H1 (cell line): ENCODE measurements at regions not wholly inside any gene's neighbourhood (a gene's known extent, or its start where the extent isn't known, plus 50 kb on each side); places are given as distances from the start of the nearest gene placed in this dataset.

Experiments used
- CTCF ChIA-PET: fragments of 300-600 bp; sonication (Branson Sonifier 250); formaldehyde crosslinking; loops from one replicate; lab custom pipeline; 2021; ENCODE audit not compliant: partially characterized antibody; lab: Charles Lee
- POLR2A ChIA-PET: fragments of 300-600 bp; sonication (Branson Sonifier 250); formaldehyde crosslinking; loops from one replicate; lab custom pipeline; 2021; ENCODE audit warnings: inconsistent platforms; ENCODE audit not compliant: partially characterized antibody; lab: Charles Lee
- DNase-seq, 2 experiments: peaks; one replicate each; pipeline versions ENCODE4 v3.0.0 to v3.0.0-alpha.2; 2010 to 2022; ENCODE audit warnings: low spot score in 2 of 2, low read depth in 1 of 2, mixed read lengths in 1 of 2
- FAIRE-seq: peaks from 2 replicates; lab custom pipeline; 2011; peaks lifted over from hg19 to GRCh38; lab: Jason Lieb, UNC
- H2AFZ ChIP-seq: 2 replicates; pipeline ENCODE4 v1.8.1; 2012; ENCODE audit warnings: low read length, inconsistent platforms
- H2AK5ac ChIP-seq: 2 replicates; pipeline ENCODE4 v1.6.1; 2013; ENCODE audit warnings: low read depth, low read length
- H2BK120ac ChIP-seq: replicated peaks from 2 replicates; pipeline ENCODE3; 2013; ENCODE audit warnings: low read depth, low read length, inconsistent platforms
- H2BK12ac ChIP-seq: 2 replicates; pipeline ENCODE4 v1.6.1; 2013; ENCODE audit warnings: low read depth, low read length
- H2BK15ac ChIP-seq: 2 replicates; pipeline ENCODE4 v1.6.1; 2013; ENCODE audit warnings: low read length
- H2BK20ac ChIP-seq: 2 replicates; pipeline ENCODE4 v1.6.1; 2013; ENCODE audit warnings: low read length
- H2BK5ac ChIP-seq: 2 replicates; pipeline ENCODE4 v1.6.1; 2013; ENCODE audit warnings: low read depth, low read length
- H3K14ac ChIP-seq: 2 replicates; pipeline ENCODE4 v1.6.1; 2013; ENCODE audit warnings: inconsistent platforms; ENCODE audit not compliant: insufficient read length
- H3K18ac ChIP-seq: 2 replicates; pipeline ENCODE4 v1.6.1; 2013; ENCODE audit warnings: low read length; ENCODE audit errors: extremely low read depth
- H3K23ac ChIP-seq: 2 replicates; pipeline ENCODE4 v1.6.1; 2013; ENCODE audit warnings: inconsistent platforms; ENCODE audit not compliant: insufficient read length
- H3K23me2 ChIP-seq: 2 replicates; pipeline ENCODE4 v1.6.1; 2013; ENCODE audit warnings: low read depth, low read length
- H3K27ac ChIP-seq: 2 replicates; pipeline ENCODE4 v1.6.1; 2011; ENCODE audit warnings: low read depth, low read length, inconsistent platforms
- H3K27me3 ChIP-seq, 4 experiments: replicated peaks in 1 of 4; 1 replicate in 1 of 4; 2 replicates in 3 of 4; pipeline versions ENCODE4 v1.6.1 to v1.8.1; 2011 to 2013; ENCODE audit warnings: low read length in 3 of 4, mild to moderate bottlenecking in 3 of 4, inconsistent platforms in 2 of 4, mixed read lengths in 2 of 4, moderate library complexity in 1 of 4; ENCODE audit not compliant: control insufficient read depth in 3 of 4, insufficient read depth in 3 of 4; ENCODE audit errors: extremely low read depth in 1 of 4
- H3K36me3 ChIP-seq, 4 experiments: 2 replicates each; pipeline versions ENCODE4 v1.6.1 to v1.8.1; 2011 to 2013; ENCODE audit warnings: mild to moderate bottlenecking in 4 of 4, low read length in 3 of 4, moderate library complexity in 2 of 4, control low read depth in 1 of 4, inconsistent platforms in 1 of 4; ENCODE audit not compliant: insufficient read depth in 4 of 4, control insufficient read depth in 2 of 4
- H3K4ac ChIP-seq: replicated peaks from 2 replicates; pipeline ENCODE3; 2013; ENCODE audit warnings: low read length, low read depth, mixed read lengths, inconsistent platforms; ENCODE audit not compliant: insufficient read length
- H3K4me1 ChIP-seq, 4 experiments: replicated peaks in 1 of 4; 1 replicate in 1 of 4; 2 replicates in 3 of 4; pipeline versions ENCODE4 v1.6.1 to v1.8.1; 2011 to 2013; ENCODE audit warnings: low read length in 3 of 4, inconsistent platforms in 2 of 4, mixed read lengths in 1 of 4; ENCODE audit not compliant: insufficient read depth in 4 of 4, control insufficient read depth in 3 of 4
- H3K4me2 ChIP-seq, 2 experiments: 2 replicates each; pipeline versions ENCODE4 v1.6.1 to v1.8.1; 2011 to 2013; ENCODE audit warnings: low read depth in 2 of 2, low read length in 2 of 2, control low read depth in 1 of 2, inconsistent platforms in 1 of 2, mild to moderate bottlenecking in 1 of 2; ENCODE audit not compliant: insufficient read depth in 1 of 2
- H3K4me3 ChIP-seq, 4 experiments: fragments of 200-600, 300-600 bp in 1 of 4; sonication (generic), shearing (Covaris generic), sonication (Bioruptor Twin) in 1 of 4; 2 replicates each; pipeline versions ENCODE4 v1.5.1 to v1.8.1; 2011 to 2016; ENCODE audit warnings: low read length in 4 of 4, low read depth in 3 of 4, control low read depth in 2 of 4, inconsistent platforms in 2 of 4, mild to moderate bottlenecking in 2 of 4, mixed read lengths in 1 of 4, moderate library complexity in 1 of 4; ENCODE audit not compliant: insufficient read depth in 2 of 4; ENCODE audit errors: extremely low read depth in 1 of 4
- H3K56ac ChIP-seq: replicated peaks from 2 replicates; pipeline ENCODE3; 2013; ENCODE audit warnings: low read depth, mild to moderate bottlenecking, mixed read lengths, low read length, inconsistent platforms; ENCODE audit not compliant: insufficient read length
- H3K79me1 ChIP-seq: 2 replicates; pipeline ENCODE4 v1.6.1; 2013; ENCODE audit warnings: low read depth, low read length, control low read depth
- H3K79me2 ChIP-seq, 2 experiments: 2 replicates each; pipeline versions ENCODE4 v1.6.1 to v1.8.1; 2012 to 2013; ENCODE audit warnings: low read length in 2 of 2, mild to moderate bottlenecking in 2 of 2, inconsistent platforms in 1 of 2; ENCODE audit not compliant: insufficient read depth in 2 of 2, control insufficient read depth in 1 of 2
- H3K9ac ChIP-seq, 4 experiments: replicated peaks in 1 of 4; 1 replicate in 1 of 4; 2 replicates in 3 of 4; pipeline versions ENCODE4 v1.6.1 to v1.8.1; 2011 to 2013; ENCODE audit warnings: low read depth in 3 of 4, low read length in 3 of 4, control low read depth in 2 of 4, mild to moderate bottlenecking in 2 of 4, moderate library complexity in 2 of 4, inconsistent platforms in 1 of 4; ENCODE audit errors: extremely low read depth in 1 of 4
- H3K9me3 ChIP-seq, 2 experiments: 2 replicates each; pipeline versions ENCODE4 v1.6.1 to v1.8.1; 2012 to 2013; ENCODE audit warnings: mild to moderate bottlenecking in 2 of 2, moderate library complexity in 2 of 2, control low read depth in 1 of 2, inconsistent platforms in 1 of 2, low read depth in 1 of 2, low read length in 1 of 2, mixed read lengths in 1 of 2; ENCODE audit not compliant: insufficient read depth in 2 of 2
- H4K20me1 ChIP-seq, 2 experiments: replicated peaks in 1 of 2; 2 replicates each; pipeline versions ENCODE3 to v1.8.1; 2011 to 2013; ENCODE audit warnings: inconsistent platforms in 2 of 2, low read length in 2 of 2, mild to moderate bottlenecking in 1 of 2; ENCODE audit not compliant: insufficient read depth in 2 of 2, control insufficient read depth in 1 of 2
- H4K5ac ChIP-seq: 2 replicates; pipeline ENCODE4 v1.6.1; 2013; ENCODE audit warnings: low read length, low read depth, mixed read lengths, inconsistent platforms; ENCODE audit not compliant: insufficient read length
- H4K8ac ChIP-seq: 2 replicates; pipeline ENCODE4 v1.8.0; 2013; ENCODE audit warnings: mild to moderate bottlenecking, moderate library complexity, low read length, inconsistent platforms; ENCODE audit not compliant: insufficient read depth; ENCODE audit errors: extremely low read depth
- H4K91ac ChIP-seq: replicated peaks from 2 replicates; pipeline ENCODE3; 2013; ENCODE audit warnings: low read length, mixed read lengths, inconsistent platforms; ENCODE audit not compliant: insufficient read length
- ASH2L ChIP-seq: fragments of 200-600, 300-600 bp; sonication (generic); IDR thresholded peaks from one replicate; pipeline ENCODE4 v1.7.1; 2017; ENCODE audit warnings: low read length
- BCL11A ChIP-seq, 2 experiments: IDR thresholded peaks; one replicate each; pipeline ENCODE4 v1.6.1; 2011; ENCODE audit warnings: low read depth in 2 of 2, low read length in 2 of 2, mild to moderate bottlenecking in 2 of 2
- CEBPB ChIP-seq: IDR thresholded peaks from 2 replicates; pipeline ENCODE4 v1.6.1; 2012; ENCODE audit warnings: low read depth, low read length
- CREB1 ChIP-seq: IDR thresholded peaks from 2 replicates; pipeline ENCODE4 v1.6.1; 2012; ENCODE audit warnings: inconsistent platforms
- HDAC6 ChIP-seq: IDR thresholded peaks from one replicate; pipeline ENCODE4 v1.7.1; 2012; ENCODE audit warnings: low read depth, mild to moderate bottlenecking, inconsistent platforms, low read length, moderate library complexity
- KDM4A ChIP-seq: IDR thresholded peaks from one replicate; pipeline ENCODE4 v1.7.1; 2012; ENCODE audit warnings: low read depth, mild to moderate bottlenecking, moderate library complexity, low read length, inconsistent platforms; ENCODE audit not compliant: severe bottlenecking
- MAFK ChIP-seq: IDR thresholded peaks from 2 replicates; pipeline ENCODE4 v1.6.1; 2012; ENCODE audit warnings: low read depth, mild to moderate bottlenecking, improper control_type of control experiment, low read length
- PHF8 ChIP-seq: fragments of 200-600 bp; sonication (generic); conservative IDR thresholded peaks from 2 replicates; pipeline ENCODE4 v1.7.1; 2012; ENCODE audit warnings: low read depth, mild to moderate bottlenecking, inconsistent platforms, low read length, moderate library complexity
- SIX5 ChIP-seq: IDR thresholded peaks from 2 replicates; pipeline ENCODE4 v1.6.1; 2011; ENCODE audit warnings: mild to moderate bottlenecking, low read depth, low read length
- SP2 ChIP-seq: IDR thresholded peaks from 2 replicates; pipeline ENCODE4 v1.6.1; 2012; ENCODE audit warnings: mild to moderate bottlenecking, low read length, inconsistent platforms
- ZNF274 ChIP-seq: IDR thresholded peaks from 2 replicates; pipeline ENCODE4 v1.7.0; 2012; ENCODE audit warnings: low read length, borderline replicate concordance; ENCODE audit errors: extremely low read depth
- WGBS, 2 experiments: shearing (Covaris generic) in 1 of 2; methylation state at CpG; one replicate each; pipeline versions ENCODE4 v1.1.6 to v1.1.7; 2013 to 2015; ENCODE audit warnings: low lambda C conversion rate in 2 of 2, mixed read lengths in 2 of 2, inconsistent platforms in 1 of 2, low coverage in 1 of 2, missing lambda C conversion rate in 1 of 2; ENCODE audit not compliant: insufficient replicate concordance in 2 of 2, insufficient coverage in 1 of 2, insufficient read length in 1 of 2; ENCODE audit errors: extremely low coverage in 1 of 2, missing lambda C conversion rate in 1 of 2; 5-methylcytosine and 5-hydroxymethylcytosine counted together

GRCh38 chr21:27333096-27333495 is 366.2 kb upstream of the ADAMTS5 start:
- no peak overlapping the region for H3K18ac ChIP-seq
- no peak overlapping the region for H2BK120ac ChIP-seq
- no peak overlapping the region for H3K56ac ChIP-seq
- no peak overlapping the region for H4K5ac ChIP-seq
- H4K20me1 ChIP-seq = no peaks in the 10 kb centered on the region
- H4K8ac ChIP-seq = no peak overlapping the region
- no peak overlapping the region for H2BK12ac ChIP-seq
- H3K9me3 ChIP-seq = no peaks in the 10 kb centered on the region
- WGBS, 2 experiments = 91% methylated on average over 1 of the region's 1 CpG; no CpG with 5 or more reads in 1 of the 2 experiments
- no peak overlapping the region for H3K9ac ChIP-seq
- FAIRE-seq (no peak), DNase-seq (no peak)
- ChIA-PET CTCF (no interaction called here), POLR2A (no interaction called here)
- TF ChIP-seq CREB1 (no peak), PHF8 (no peak), SP2 (no peak), MAFK (no peak), HDAC6 (no peak), ZNF274 (no peak), KDM4A (no peak), SIX5 (no peak), CEBPB (no peak), BCL11A (IDR thresholded peaks at IDR 0.05; ENCODE audit: low read depth in 2 of 2, low read length in 2 of 2) (no peak), ASH2L (no peak)
- H3K27me3 ChIP-seq = no peaks in the 10 kb centered on the region
- H2AK5ac ChIP-seq = no peak overlapping the region
- H3K27ac ChIP-seq = no peak overlapping the region
- H3K4ac ChIP-seq = no peak overlapping the region
- H4K91ac ChIP-seq = no peak overlapping the region
- H3K36me3 ChIP-seq = no peaks in the 10 kb centered on the region
- H3K14ac ChIP-seq = no peak overlapping the region
- no peaks in the 10 kb centered on the region for H3K4me1 ChIP-seq
- no peak overlapping the region for H2BK20ac ChIP-seq
- H3K79me1 ChIP-seq = no peaks in the 10 kb centered on the region
- H3K4me2 ChIP-seq = no peak overlapping the region
- no peaks in the 10 kb centered on the region for H3K79me2 ChIP-seq
- no peak overlapping the region for H2BK5ac ChIP-seq
- no peak overlapping the region for H3K23ac ChIP-seq
- H2AFZ ChIP-seq = no peak overlapping the region
- H2BK15ac ChIP-seq = no peak overlapping the region
- H3K23me2 ChIP-seq = no peaks in the 10 kb centered on the region
- no peak overlapping the region for H3K4me3 ChIP-seq
